Vagina (tissue), 2 donors: ENCODE measurements at regions not wholly inside any gene's neighbourhood (a gene's known extent, or its start where the extent isn't known, plus 50 kb on each side); places are given as distances from the start of the nearest gene placed in this dataset.

Experiments
- CTCF ChIP-seq, 3 experiments: fragments of 450-650 bp in 2 of 3; fragments of 200-600 bp in 1 of 3; sonication (generic) in 1 of 3; IDR thresholded peaks; one replicate each; pipeline ENCODE4 v1.5.1; 2017 to 2019; ENCODE audit warnings: antibody characterized with exemption in 3 of 3, mild to moderate bottlenecking in 2 of 3, moderate library complexity in 2 of 3
- POLR2A ChIP-seq, 2 donors: fragments of 450-650 bp; IDR thresholded peaks; one replicate each; pipeline ENCODE4 v1.6.1; 2017; ENCODE audit warnings: antibody characterized with exemption in 2 of 2, mild to moderate bottlenecking in 2 of 2, moderate library complexity in 2 of 2

- TF ChIP-seq CTCF (IDR thresholded peaks at IDR 0.05) (no peak), POLR2A (IDR thresholded peaks at IDR 0.05) (no peak)
These were observed 104.4 kb upstream of the VANGL1 start for GRCh38 chr1:115537415-115537814.
